GM19025 (cell line): ENCODE measurements at regions not wholly inside any gene's neighbourhood (a gene's known extent, or its start where the extent isn't known, plus 50 kb on each side); places are given as distances from the start of the nearest gene placed in this dataset.
"Not testable (repeated sequence)": the region's sequence is repeated elsewhere in the genome, so short reads cannot be mapped to it uniquely, and the experiment has no call there.

Experiments
- ATAC-seq: cut with Tn5 transposase; IDR thresholded peaks from one replicate; pipeline ENCODE4 v1.9.1; 2021; ENCODE audit warnings: mild to moderate bottlenecking, low read depth, moderate library complexity; ENCODE audit not compliant: unreplicated experiment

GRCh38 chr3:5889374-5889773, 701.9 kb downstream of the EDEM1 start:
- no peak for ATAC-seq

GRCh38 chr3:5891711-5892110, 704.2 kb downstream of the EDEM1 start:
- no peak for ATAC-seq

GRCh38 chr3:5898106-5898505, 710.6 kb downstream of the EDEM1 start:
- no peak for ATAC-seq

GRCh38 chr3:5899014-5899761, 711.7 kb downstream of the EDEM1 start:
- ATAC-seq, result no peak

GRCh38 chr3:5917932-5918331, 730.4 kb downstream of the EDEM1 start:
- ATAC-seq, result no peak

GRCh38 chr3:5918626-5919025, 731.1 kb downstream of the EDEM1 start:
- no peak for ATAC-seq

- no peak for ATAC-seq
Measured at GRCh38 chr3:5929027-5929426, 741.5 kb downstream of the EDEM1 start.

- not testable (repeated sequence) for ATAC-seq
Measured at GRCh38 chr3:5944061-5944460, 756.6 kb downstream of the EDEM1 start.

GRCh38 chr3:5948084-5948483, 760.6 kb downstream of the EDEM1 start:
- ATAC-seq, result no peak

GRCh38 chr3:5951026-5951425, 763.5 kb downstream of the EDEM1 start:
- ATAC-seq, result no peak

GRCh38 chr3:5972586-5972985, 785.1 kb downstream of the EDEM1 start:
- ATAC-seq, result no peak

GRCh38 chr3:5974630-5975322, 787.3 kb downstream of the EDEM1 start:
- ATAC-seq, result no peak

GRCh38 chr3:5977331-5977730, 789.8 kb downstream of the EDEM1 start:
- no peak for ATAC-seq

GRCh38 chr3:5980475-5980874, 793.0 kb downstream of the EDEM1 start:
- no peak for ATAC-seq

GRCh38 chr3:5994651-5995050, 807.1 kb downstream of the EDEM1 start:
- ATAC-seq, result no peak

GRCh38 chr3:6018456-6018855, 830.9 kb downstream of the EDEM1 start:
- ATAC-seq, result no peak

- no peak for ATAC-seq
Measured at GRCh38 chr3:6022621-6023020, 835.1 kb downstream of the EDEM1 start.

GRCh38 chr3:6025032-6025431, 835.9 kb upstream of the GRM7 start:
- ATAC-seq, result no peak

- ATAC-seq, result not testable (repeated sequence)
Measured at GRCh38 chr3:6030648-6031047, 830.3 kb upstream of the GRM7 start.

GRCh38 chr3:6035626-6036025, 825.3 kb upstream of the GRM7 start:
- ATAC-seq, result no peak

GRCh38 chr3:6039971-6040370, 820.9 kb upstream of the GRM7 start:
- ATAC-seq, result no peak

GRCh38 chr3:6041894-6042293, 819.0 kb upstream of the GRM7 start:
- ATAC-seq, result no peak
